Liver (tissue), 3 donors: ENCODE measurements at regions not wholly inside any gene's neighbourhood (a gene's known extent, or its start where the extent isn't known, plus 50 kb on each side); places are given as distances from the start of the nearest gene placed in this dataset.

Experiments
- GABPA ChIP-seq, 2 donors: IDR thresholded peaks in 1 of 2; conservative IDR thresholded peaks in 1 of 2; 2 replicates each; pipeline ENCODE4 v1.6.1; 2016; ENCODE audit warnings: antibody characterized with exemption in 2 of 2, mild to moderate bottlenecking in 1 of 2, moderate library complexity in 1 of 2
- HNF4G ChIP-seq: IDR thresholded peaks from 2 replicates; pipeline ENCODE4 v1.6.1; 2016; ENCODE audit warnings: antibody characterized with exemption
- JUND ChIP-seq, 2 donors: IDR thresholded peaks; 2 replicates each; pipeline ENCODE4 v1.6.1; 2016; ENCODE audit warnings: antibody characterized with exemption in 2 of 2
- RAD21 ChIP-seq, 2 donors: IDR thresholded peaks; 2 replicates each; pipeline ENCODE4 v1.6.1; 2016; ENCODE audit warnings: antibody characterized with exemption in 2 of 2, mild to moderate bottlenecking in 2 of 2
- RXRA ChIP-seq, 2 donors: IDR thresholded peaks; 2 replicates each; pipeline ENCODE4 v1.6.1; 2017 to 2018; ENCODE audit warnings: antibody characterized with exemption in 2 of 2, mild to moderate bottlenecking in 1 of 2
- TAF1 ChIP-seq: conservative IDR thresholded peaks from 2 replicates; pipeline ENCODE4 v1.6.1; 2016; ENCODE audit warnings: antibody characterized with exemption, mild to moderate bottlenecking
- YY1 ChIP-seq: IDR thresholded peaks from 2 replicates; pipeline ENCODE4 v1.6.1; 2016; ENCODE audit warnings: antibody characterized with exemption, mild to moderate bottlenecking
- TF ChIP-seq, protein P1 (sequence below): fragments of 150-350 bp; IDR thresholded peaks from 2 replicates; pipeline ENCODE4 v1.5.1; 2017; ENCODE audit warnings: improper control_type of control experiment, low read depth, low read length; ENCODE audit not compliant: missing input control
- TF ChIP-seq, protein P2 (sequence below): IDR thresholded peaks from 2 replicates; pipeline ENCODE4 v1.6.1; 2016; ENCODE audit warnings: antibody characterized with exemption, mild to moderate bottlenecking
- TF ChIP-seq, protein P3 (sequence below): IDR thresholded peaks from 2 replicates; pipeline ENCODE4 v1.6.1; 2016; ENCODE audit warnings: antibody characterized with exemption
- TF ChIP-seq, protein P4 (sequence below): IDR thresholded peaks from 2 replicates; pipeline ENCODE4 v1.6.1; 2016; ENCODE audit warnings: antibody characterized with exemption
- TF ChIP-seq, protein P5 (sequence below): IDR thresholded peaks from 2 replicates; pipeline ENCODE4 v1.6.1; 2016; ENCODE audit warnings: antibody characterized with exemption
- donor health status: healthy.
- donor health status: healthy.

DNA sequence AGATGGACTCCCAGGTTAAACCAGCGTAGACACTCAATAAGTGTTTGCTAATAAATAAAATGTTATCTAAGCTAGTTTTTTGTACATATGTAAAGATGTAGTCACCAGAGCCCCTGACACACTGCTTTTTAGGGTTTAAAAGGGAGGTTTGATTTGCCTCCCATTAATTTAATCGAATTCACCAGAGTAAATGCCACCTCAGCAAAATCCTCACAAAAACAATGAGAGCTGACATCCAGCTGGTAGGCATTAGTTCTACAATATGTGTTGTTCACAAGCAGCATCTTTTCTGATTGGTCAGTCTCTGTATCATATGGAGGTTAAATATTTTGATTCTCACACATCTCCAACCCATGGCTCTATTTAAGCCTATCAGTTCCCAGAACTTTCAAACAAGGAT lies 382.6 kb downstream of the CENPC start:
- TF ChIP-seq TAF1 (no peak), RAD21 (IDR thresholded peaks at IDR 0.05) (no peak), YY1 (no peak), RXRA (IDR thresholded peaks at IDR 0.05) (no peak), GABPA (IDR thresholded peaks at IDR 0.05 in 1 of 2, conservative IDR thresholded peaks at IDR 0.05 in 1 of 2) (no peak), HNF4G (no peak), JUND (IDR thresholded peaks at IDR 0.05) (no peak)
- TF ChIP-seq, protein P1, sequence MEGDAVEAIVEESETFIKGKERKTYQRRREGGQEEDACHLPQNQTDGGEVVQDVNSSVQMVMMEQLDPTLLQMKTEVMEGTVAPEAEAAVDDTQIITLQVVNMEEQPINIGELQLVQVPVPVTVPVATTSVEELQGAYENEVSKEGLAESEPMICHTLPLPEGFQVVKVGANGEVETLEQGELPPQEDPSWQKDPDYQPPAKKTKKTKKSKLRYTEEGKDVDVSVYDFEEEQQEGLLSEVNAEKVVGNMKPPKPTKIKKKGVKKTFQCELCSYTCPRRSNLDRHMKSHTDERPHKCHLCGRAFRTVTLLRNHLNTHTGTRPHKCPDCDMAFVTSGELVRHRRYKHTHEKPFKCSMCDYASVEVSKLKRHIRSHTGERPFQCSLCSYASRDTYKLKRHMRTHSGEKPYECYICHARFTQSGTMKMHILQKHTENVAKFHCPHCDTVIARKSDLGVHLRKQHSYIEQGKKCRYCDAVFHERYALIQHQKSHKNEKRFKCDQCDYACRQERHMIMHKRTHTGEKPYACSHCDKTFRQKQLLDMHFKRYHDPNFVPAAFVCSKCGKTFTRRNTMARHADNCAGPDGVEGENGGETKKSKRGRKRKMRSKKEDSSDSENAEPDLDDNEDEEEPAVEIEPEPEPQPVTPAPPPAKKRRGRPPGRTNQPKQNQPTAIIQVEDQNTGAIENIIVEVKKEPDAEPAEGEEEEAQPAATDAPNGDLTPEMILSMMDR: no peak
- TF ChIP-seq, protein P2, sequence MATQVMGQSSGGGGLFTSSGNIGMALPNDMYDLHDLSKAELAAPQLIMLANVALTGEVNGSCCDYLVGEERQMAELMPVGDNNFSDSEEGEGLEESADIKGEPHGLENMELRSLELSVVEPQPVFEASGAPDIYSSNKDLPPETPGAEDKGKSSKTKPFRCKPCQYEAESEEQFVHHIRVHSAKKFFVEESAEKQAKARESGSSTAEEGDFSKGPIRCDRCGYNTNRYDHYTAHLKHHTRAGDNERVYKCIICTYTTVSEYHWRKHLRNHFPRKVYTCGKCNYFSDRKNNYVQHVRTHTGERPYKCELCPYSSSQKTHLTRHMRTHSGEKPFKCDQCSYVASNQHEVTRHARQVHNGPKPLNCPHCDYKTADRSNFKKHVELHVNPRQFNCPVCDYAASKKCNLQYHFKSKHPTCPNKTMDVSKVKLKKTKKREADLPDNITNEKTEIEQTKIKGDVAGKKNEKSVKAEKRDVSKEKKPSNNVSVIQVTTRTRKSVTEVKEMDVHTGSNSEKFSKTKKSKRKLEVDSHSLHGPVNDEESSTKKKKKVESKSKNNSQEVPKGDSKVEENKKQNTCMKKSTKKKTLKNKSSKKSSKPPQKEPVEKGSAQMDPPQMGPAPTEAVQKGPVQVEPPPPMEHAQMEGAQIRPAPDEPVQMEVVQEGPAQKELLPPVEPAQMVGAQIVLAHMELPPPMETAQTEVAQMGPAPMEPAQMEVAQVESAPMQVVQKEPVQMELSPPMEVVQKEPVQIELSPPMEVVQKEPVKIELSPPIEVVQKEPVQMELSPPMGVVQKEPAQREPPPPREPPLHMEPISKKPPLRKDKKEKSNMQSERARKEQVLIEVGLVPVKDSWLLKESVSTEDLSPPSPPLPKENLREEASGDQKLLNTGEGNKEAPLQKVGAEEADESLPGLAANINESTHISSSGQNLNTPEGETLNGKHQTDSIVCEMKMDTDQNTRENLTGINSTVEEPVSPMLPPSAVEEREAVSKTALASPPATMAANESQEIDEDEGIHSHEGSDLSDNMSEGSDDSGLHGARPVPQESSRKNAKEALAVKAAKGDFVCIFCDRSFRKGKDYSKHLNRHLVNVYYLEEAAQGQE: no peak
- TF ChIP-seq, protein P3, sequence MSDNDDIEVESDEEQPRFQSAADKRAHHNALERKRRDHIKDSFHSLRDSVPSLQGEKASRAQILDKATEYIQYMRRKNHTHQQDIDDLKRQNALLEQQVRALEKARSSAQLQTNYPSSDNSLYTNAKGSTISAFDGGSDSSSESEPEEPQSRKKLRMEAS: no peak
- TF ChIP-seq, protein P4, sequence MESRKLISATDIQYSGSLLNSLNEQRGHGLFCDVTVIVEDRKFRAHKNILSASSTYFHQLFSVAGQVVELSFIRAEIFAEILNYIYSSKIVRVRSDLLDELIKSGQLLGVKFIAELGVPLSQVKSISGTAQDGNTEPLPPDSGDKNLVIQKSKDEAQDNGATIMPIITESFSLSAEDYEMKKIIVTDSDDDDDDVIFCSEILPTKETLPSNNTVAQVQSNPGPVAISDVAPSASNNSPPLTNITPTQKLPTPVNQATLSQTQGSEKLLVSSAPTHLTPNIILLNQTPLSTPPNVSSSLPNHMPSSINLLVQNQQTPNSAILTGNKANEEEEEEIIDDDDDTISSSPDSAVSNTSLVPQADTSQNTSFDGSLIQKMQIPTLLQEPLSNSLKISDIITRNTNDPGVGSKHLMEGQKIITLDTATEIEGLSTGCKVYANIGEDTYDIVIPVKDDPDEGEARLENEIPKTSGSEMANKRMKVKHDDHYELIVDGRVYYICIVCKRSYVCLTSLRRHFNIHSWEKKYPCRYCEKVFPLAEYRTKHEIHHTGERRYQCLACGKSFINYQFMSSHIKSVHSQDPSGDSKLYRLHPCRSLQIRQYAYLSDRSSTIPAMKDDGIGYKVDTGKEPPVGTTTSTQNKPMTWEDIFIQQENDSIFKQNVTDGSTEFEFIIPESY: no peak
- TF ChIP-seq, protein P5, sequence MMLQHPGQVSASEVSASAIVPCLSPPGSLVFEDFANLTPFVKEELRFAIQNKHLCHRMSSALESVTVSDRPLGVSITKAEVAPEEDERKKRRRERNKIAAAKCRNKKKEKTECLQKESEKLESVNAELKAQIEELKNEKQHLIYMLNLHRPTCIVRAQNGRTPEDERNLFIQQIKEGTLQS: no peak
